HG02840 (cell line): ENCODE measurements at regions not wholly inside any gene's neighbourhood (a gene's known extent, or its start where the extent isn't known, plus 50 kb on each side); places are given as distances from the start of the nearest gene placed in this dataset.

ENCODE experiments used
- ATAC-seq: cut with Tn5 transposase; IDR thresholded peaks from one replicate; pipeline ENCODE4 v1.9.1; 2021; ENCODE audit warnings: mild to moderate bottlenecking, moderate library complexity, moderate number of reproducible peaks; ENCODE audit not compliant: unreplicated experiment, low FRiP score

DNA sequence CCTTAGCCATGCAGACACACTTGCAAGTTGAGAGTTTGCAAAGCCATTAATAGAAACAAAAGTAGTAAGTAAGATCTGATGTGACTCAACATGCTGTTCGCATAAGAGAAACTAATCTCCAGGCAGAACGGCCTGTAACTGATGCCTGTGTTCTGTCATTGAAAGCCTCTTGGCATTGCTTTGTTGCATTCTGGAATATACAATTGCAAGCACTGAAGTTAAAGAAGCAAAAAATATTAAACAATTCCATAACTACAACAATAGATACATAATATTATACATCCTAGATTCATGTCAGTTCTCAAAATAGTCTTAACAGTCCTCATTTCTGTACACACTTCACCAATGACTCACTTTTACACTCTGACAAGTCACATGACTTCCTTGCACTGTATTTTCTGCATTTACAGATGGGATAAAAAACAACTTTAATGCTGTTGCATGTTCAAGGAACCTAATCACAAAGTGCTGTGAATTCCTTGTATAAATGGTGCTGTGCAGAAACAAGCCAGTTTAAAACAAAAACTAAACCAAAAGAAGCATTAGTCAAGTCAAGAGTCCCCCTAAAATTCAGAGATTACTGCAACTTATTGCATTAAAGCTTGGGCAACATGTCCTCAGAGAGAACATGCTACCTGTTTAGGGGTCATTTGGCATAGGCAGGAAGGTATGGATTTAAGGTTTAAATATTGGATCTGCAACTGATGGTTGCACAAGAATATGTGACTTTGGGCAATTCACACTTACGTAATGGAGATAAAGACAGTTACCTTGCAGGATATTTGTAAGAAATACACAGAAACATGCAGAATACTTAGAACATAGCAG lies 79.5 kb upstream of the SERP2 start:
- no peak for ATAC-seq

DNA sequence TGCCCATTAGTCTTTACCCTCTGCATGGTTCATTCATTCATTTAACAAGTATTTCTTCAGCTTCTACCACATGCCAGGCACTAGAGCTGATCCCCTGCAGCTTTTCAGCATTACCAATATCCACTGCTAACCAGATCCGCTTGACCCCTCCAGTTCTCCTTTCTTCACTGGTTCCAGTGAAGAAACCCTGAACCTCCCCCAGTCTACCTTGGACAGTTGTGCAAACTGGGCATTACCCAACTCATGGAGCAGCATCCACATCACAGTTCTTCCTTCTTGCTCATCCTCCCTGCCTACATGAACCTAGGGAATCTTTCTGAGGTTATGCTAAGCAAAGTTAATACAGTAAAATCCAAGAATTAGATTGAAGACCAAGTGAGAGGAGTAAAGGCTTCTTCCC lies 78.7 kb upstream of the SERP2 start:
- ATAC-seq: no peak

DNA sequence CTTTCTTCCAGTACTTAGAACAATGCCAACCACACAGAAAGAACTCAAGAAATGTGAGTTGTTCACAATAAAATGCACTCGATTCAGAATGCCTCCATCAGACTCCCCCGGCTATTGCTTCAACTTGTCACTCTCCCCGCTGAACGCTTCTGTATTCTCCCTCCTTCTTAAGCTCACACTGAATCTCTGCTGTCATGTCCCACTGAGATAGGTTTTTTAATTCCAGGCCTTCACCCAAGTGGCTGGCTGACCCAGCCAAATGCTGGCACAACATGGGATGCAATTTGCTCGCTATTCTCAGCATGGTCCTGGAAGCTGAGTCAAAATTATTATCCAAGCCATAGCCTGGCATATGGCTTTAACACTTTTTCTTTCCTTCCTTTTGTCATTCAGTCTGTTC lies 76.8 kb upstream of the SERP2 start:
- ATAC-seq: no peak

DNA sequence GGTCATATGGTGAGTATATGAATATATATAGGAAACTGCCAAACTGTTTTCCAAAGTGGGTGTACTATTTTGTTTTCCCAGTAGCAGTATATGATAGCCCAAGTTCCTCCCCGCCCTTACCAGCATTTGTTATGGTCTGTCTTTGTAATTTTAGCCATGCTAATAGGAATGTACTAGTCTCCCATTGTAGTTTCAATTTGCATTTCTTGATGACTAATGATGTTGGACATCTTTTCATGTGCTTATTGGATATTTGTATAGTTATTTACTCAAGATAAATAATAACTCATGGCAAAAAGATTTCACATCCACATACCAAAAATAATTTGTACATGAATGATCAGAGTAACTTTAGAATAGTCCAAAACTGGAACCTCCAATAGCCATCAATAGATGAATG lies 75.3 kb upstream of the SERP2 start:
- ATAC-seq: no peak

DNA sequence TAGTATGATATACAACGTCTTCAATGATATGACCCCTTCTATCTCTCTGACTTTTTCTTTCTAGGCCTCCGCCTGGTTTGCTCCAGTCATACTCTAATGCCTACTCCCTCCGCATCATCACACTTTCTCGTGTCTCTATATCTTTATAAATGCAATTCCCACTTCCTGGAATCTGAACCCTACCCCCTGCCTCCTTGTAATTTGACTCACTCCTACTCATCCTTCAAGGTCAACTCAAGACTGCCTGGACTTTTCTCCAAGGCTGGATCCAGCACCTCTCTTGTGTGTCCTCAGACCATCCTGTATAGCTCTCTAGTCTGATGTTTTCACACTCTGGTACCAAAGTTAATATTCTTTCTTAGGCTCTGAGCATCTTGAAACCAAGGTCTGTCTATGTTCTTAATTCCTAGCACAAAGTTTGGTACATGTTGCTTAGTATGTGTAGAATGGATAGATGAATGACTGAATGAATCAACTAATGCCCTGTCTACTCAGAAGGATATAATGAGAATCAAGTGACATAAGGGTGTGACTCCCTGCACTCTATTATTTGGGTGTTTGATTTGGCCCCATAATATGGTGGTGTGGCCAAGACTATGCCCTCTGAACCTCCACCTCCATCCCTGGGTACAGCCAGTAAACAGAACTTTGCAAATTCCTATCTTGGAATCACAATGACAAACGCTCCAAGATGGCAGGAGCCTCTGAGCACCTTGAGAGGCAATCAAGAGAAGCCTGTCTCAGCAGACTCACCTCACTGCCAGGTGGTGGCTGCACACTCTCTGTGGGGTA lies 74.3 kb upstream of the SERP2 start:
- no peak for ATAC-seq

DNA sequence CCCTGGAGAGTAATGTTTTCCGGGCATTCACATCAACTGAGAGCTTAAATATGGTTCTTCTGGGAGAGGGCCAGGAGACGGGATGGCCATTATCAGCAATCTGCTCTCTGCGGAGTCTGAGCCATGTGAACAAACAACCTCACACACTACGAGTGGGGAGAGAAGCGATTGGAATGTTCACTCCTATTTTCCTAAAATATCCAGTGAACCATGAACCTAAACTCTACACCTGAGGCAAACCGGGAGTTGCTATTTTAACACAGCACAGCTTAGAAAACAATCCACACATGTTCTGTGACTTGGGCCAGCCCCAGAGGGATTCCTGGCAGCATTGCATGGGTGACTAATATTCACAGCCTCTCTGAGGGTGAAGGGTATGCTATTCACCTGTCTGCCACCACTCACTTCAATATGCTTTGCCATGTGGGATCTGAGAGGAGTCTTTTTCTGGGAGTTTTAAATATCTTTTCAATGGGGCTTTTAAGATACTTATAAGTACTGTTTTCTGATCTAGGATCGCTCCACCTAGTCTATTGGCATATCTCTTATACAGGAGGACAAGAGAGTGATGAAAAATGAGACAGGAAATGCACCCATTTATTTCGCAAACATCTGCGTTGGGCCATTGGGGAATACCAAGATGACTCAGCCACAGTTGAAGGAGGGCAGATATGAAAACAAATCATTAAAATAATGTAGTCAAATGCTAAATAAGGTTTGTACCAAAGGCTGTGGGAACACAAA lies 72.6 kb upstream of the SERP2 start:
- no peak for ATAC-seq

DNA sequence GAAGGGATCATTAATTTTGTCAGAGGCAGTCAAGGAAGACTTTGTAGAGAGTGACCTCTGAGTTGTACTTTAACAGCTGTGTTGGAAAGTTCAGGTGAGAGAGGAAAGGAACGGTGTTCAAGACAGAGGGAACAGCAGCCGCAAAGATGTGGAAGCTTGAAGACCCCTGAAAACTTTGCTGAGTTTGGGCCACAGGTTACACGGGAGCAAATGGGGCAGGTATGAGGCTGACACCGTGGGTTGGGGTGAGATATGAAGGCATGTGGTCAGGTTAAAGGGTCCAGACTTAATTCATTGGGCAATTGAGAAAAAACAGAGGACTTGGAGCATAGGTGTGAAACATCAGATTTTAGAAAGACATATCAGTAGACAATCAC lies 72.0 kb upstream of the SERP2 start:
- ATAC-seq: no peak

DNA sequence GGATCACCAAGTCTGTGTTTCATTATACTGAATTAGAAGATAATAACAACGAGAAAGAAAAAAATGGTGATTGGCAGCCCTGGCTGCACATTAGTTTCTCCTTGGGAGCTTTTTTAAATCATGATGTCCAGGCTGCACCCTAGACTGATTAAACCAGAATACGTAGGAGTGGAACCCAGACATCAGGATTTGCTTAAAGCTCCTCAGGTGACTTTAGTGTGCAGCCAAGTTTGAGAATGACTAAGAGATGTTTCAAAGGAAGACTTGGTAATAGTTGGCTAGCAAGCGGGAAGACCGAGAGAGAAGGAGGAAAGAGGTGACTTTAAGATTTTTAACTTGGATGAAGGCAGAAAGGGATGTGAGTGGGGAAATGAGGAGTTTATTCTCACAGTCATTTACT lies 71.4 kb upstream of the SERP2 start:
- no peak for ATAC-seq

DNA sequence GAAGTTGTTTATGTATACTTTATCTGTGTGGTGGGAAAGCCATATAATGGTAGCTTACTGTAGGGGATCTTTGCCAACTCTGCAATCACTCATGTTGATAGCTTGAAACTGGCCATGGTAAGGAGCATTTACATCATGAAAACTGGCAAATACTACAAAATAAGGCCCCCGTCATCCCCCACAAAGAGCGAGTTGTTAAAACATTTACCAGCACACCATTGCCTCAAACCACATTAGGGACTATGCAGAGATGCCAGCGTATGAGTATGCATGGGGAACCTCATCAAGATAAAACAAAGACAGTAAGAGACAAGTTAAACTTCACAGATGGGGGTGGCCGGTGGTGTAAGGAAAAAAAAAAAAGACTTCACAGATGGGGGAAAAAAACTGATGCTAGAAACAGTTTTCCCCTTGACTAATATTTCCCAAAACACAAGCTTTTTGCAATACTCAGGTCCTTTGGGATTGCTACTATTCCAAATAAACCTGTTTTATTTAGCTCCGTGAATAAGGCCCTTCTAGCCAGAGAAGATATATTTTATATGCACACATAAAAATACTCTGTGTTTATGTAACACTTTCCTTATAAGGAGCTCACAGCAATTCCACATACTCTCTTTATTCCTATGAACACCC lies 70.6 kb upstream of the SERP2 start:
- ATAC-seq: no peak

DNA sequence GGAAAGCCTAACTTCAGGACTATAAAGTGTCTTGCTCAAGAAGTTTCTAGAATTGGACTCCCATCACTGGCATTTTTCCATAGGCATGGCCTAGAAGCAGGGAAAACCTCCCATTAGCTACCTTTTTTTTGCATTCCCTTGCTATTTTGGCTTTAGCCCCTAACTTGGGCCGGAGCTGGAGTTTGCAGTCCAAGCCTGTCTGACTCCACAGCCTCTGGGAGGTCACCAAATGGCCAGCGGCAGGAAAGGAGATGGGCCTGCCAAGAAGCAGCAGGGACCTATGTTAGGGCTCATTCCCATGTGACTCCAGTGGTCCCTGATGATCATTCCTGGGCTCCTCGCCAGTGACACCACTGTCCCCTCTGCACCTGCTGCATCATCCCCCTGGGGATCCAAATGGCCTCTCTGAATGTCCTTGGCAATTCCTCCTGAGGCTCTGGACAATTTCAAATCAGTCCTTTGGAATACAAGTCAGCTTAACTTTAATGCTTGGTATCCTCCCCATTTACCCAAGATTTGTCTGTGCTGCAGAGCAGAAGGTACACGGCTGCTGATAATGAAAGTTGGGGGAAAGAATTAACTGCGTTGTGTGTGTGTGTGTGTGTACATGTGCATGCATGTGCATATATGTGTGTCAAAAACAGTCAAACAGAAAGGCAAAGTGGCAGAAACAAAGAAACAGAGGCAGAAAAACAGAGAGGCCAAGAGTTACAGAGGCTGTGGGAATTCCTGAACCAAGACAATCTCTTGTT lies 69.8 kb upstream of the SERP2 start:
- ATAC-seq: no peak

DNA sequence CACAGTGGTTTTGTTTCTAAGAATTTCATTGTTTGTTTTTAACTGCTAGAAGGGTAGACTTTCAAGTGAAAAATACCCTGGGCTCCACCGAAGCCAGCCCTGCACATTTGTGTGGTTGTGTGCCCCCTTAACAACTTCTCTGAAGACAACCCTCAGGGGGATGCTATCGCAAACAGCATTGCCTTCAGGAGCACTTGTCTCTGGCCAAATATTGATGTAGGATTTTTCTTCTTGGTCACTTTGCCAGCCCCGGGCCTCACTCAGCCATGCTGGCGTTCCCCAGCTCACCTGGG lies 69.2 kb upstream of the SERP2 start:
- ATAC-seq: no peak

DNA sequence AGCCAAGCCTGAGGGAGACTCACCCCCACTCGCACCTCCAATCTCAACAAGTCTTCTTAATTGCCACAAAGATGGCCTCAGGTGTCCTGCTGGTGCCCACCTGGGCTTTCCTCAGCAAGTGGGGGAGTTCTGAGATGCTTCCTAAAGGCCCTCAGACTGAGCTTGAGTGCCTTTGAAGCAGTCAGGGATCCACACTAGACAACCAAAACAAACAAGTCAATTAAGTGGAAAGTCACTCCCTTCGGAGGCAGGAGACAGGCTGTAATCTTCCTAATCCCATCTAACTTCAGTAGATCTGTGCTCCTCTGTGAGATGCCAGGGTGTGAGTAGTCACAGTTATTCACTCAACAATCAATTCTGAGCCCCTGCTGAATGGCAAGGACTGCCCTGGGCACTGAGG lies 68.3 kb upstream of the SERP2 start:
- ATAC-seq: no peak

DNA sequence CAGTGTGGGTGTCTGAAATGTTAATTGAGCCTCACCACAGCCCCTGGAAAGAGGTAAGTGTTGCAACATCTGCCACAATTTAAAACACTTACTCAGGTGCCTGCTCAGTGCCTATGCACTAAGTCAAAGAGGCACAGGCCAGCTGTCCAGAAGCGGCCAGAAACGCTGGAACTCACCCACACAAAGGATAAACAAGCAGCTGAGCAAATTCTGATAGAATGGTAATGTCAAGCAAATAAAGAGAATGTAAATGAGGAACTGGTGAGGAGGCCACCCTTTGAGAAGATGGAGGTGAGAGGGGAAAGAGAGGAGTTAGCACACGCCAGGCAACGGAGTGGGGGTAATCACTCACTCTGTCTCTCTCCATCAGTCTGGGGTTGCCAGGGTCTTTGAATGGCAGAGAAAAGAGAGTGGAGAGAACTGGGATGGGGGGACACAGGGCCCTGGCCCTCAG lies 67.7 kb upstream of the SERP2 start:
- no peak for ATAC-seq

DNA sequence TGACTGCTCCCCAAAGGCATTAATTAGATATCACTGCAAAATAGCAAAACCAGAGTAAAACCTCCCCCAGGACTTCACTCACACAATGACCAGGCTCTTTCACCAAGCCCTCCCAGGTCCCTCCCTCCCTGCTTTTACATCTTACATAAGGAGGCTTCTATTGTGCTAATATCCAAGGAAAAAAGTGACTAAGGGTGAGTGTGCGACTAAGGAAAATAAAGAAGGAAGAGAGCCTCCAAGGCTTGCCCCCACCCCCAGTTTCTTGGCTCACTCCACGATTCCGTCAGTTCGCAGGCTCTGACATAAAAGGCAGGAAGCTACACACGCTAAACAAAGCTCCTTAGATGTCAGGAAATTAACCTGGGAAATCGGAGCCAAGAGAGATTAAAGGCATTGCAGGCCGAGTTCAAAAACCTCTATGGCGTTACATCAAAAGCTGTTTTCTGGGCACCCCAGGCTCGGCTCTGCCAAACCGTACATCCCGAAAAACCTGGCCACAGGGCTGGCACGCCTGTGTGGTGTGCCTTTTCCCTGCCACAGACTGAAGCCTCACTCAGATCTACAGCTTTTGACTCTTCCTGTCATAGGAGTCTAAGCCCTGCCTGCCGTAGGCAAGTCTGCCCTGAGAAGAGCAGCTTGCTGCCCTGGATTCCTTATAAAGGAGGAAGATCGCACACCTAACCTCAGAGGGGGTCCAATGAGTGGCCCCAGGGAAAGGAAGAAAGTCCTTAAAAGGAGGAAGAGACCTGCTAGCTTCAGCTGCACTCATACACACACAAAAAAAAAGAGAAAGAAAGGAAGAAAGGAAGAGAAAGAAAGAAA lies 67.0 kb upstream of the SERP2 start:
- ATAC-seq: no peak

DNA sequence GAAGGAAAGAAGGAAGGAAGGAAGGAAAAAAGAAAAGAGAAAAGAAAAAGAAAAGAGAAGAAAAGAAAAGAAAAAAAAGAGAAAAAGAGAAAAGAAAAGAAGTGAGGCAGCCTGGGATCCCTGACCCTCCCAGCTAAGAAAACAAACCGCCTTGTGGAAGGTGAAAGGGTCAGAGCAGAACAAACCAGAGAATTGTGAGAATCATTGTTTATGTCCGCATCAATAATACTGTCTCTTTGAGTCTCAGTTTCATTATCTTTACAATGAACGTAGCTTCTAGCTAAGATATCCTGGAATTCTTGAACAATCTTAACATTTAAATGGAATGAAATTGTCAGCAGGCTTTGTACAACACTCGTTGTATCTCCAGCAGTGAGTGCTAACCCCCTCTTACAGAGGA lies 66.4 kb upstream of the SERP2 start:
- ATAC-seq: no peak

DNA sequence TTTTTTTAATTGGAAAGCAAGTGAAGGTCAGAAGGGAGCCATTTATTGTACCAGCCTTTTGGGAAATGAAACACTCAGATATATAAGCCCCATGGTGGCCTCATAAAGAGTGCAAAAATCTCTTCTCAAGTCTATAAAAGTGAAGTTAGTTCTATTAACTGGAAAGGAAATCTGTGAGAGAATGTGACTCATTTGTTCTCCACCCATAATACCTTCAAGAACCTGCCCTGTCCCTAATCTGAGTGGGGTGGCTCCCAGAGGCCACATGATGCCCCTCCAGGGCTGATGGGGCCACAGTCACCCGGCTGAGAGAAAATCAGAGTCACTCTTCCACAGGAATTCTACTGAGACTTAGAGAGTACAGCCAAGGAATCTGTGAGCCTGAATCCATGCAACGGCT lies 65.8 kb upstream of the SERP2 start:
- no peak for ATAC-seq

DNA sequence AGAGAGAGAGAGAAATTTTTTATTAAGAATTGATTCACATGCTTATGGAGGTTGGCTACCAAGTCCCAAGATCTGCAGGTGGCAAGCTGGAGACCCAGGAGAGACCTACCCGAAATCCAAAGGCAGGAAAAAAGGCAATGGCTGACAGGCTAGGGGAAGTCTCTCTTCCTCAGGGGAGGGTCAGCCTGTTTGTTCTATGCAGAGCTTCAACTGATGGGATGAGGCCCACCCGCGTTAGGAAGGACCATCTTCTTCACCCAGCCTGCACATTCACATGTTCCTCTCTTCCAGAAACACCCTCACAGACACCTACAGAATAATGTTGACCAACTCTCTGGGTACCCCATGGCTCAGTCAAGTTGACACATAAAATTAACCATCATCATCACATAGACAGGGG lies 65.3 kb upstream of the SERP2 start:
- ATAC-seq: no peak

DNA sequence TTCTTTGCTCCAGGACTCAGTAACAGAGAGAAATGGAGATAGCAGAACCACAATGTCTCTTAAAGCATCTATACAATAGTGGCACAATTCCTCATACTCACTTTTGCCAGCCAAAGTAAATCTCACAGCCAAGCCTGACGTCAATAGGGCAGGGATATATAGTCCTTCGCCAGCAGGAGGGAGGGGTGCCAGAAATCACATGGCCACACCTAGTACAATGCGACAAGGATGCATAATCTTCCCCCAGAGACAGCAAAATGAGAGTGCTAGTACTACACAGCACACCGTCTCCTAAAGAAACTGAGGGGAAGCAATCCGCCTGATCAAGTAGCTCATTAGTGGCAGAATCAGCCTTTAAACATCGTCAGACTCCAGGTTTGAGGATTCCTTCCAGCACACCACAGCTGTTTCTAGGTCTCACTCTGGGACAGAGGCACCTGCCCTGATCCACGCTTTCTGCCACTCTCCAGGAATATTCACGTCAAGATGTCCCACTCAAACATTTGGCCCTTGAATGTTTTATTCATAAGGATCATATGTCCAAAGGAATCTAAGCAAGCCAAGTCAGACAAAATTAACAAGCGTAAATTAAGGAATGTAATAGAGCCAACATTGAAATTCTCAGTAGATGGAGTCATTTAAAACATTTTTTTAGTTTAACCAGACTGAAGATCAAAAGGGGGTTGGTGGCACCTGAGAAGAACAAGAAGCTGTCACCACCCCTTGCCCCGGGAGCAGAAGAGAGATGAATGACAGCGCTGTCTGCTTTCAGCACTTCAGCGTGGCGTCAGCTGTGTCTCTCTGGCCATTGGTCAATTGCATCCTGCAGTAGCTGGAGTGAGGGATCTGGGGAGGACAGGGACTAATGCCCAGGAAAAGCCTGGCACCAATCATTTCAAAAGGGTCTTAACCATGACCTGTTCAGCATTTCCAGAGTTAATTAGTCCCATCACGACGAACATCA lies 63.5 kb upstream of the SERP2 start:
- ATAC-seq: no peak
